Hepatocyte (in vitro differentiated cells): ENCODE measurements at regions not wholly inside any gene's neighbourhood (a gene's known extent, or its start where the extent isn't known, plus 50 kb on each side); places are given as distances from the start of the nearest gene placed in this dataset.
A peak's percentile ranks its signal among the peaks of the same experiment; 100 is the strongest.

Experiments
- DNase-seq: peaks from one replicate; pipeline ENCODE4 v3.0.0-alpha.2; 2016; ENCODE audit warnings: low spot score
- H2AFZ ChIP-seq: fragments of 200-600 bp; sonication (generic); 2 replicates; pipeline ENCODE4 v1.6.0; 2016; ENCODE audit warnings: antibody characterized with exemption, mild to moderate bottlenecking
- H3K27ac ChIP-seq: fragments of 200-600 bp; sonication (generic); 2 replicates; pipeline ENCODE4 v1.5.1; 2016; ENCODE audit warnings: mild to moderate bottlenecking
- H3K27me3 ChIP-seq: fragments of 200-600 bp; sonication (generic); 2 replicates; pipeline ENCODE4 v1.6.1; 2016
- H3K36me3 ChIP-seq: fragments of 200-600 bp; sonication (generic); replicated peaks from 2 replicates; pipeline ENCODE4 v1.5.1; 2016; ENCODE audit warnings: low read depth; ENCODE audit not compliant: insufficient read depth
- H3K4me1 ChIP-seq: fragments of 200-600 bp; sonication (generic); 2 replicates; pipeline ENCODE4 v1.5.1; 2016; ENCODE audit warnings: mild to moderate bottlenecking, moderate library complexity; ENCODE audit not compliant: insufficient read depth
- H3K4me2 ChIP-seq: fragments of 200-600 bp; sonication (generic); 2 replicates; pipeline ENCODE4 v1.6.0; 2016
- H3K4me3 ChIP-seq: fragments of 200-600 bp; sonication (generic); 2 replicates; pipeline ENCODE4 v1.5.1; 2016; ENCODE audit warnings: mild to moderate bottlenecking
- H3K79me2 ChIP-seq: fragments of 200-600 bp; sonication (generic); 2 replicates; pipeline ENCODE4 v1.6.0; 2017; ENCODE audit warnings: mild to moderate bottlenecking
- H3K9me2 ChIP-seq: fragments of 200-600 bp; sonication (generic); replicated peaks from 2 replicates; pipeline ENCODE4 v1.6.0; 2017; ENCODE audit warnings: mild to moderate bottlenecking; ENCODE audit not compliant: insufficient read depth
- H3K9me3 ChIP-seq: fragments of 200-600 bp; sonication (generic); 2 replicates; pipeline ENCODE4 v1.5.1; 2016; ENCODE audit warnings: low read depth, mild to moderate bottlenecking
- H4K20me1 ChIP-seq: fragments of 200-600 bp; sonication (generic); 2 replicates; pipeline ENCODE4 v1.6.0; 2016; ENCODE audit warnings: mild to moderate bottlenecking; ENCODE audit not compliant: insufficient read depth, poor library complexity, severe bottlenecking
- CTCF ChIP-seq: fragments of 200-600 bp; sonication (generic); IDR thresholded peaks from 2 replicates; pipeline ENCODE4 v1.5.1; 2016; ENCODE audit warnings: antibody characterized with exemption, mild to moderate bottlenecking; ENCODE audit not compliant: poor library complexity
- EZH2 ChIP-seq: fragments of 200-600 bp; sonication (generic); IDR thresholded peaks from 2 replicates; pipeline ENCODE4 v1.6.1; 2016; ENCODE audit warnings: antibody characterized with exemption, mild to moderate bottlenecking, borderline replicate concordance
- EZH2phosphoT487 ChIP-seq: fragments of 200-600 bp; sonication (generic); IDR thresholded peaks from one replicate; pipeline ENCODE4 v1.6.1; 2018; ENCODE audit warnings: antibody characterized with exemption, mild to moderate bottlenecking, low read depth, moderate library complexity; ENCODE audit not compliant: unreplicated experiment, severe bottlenecking
- WGBS: methylation state at CpG from one replicate; pipeline ENCODE4 v1.1.6; 2016; ENCODE audit warnings: low lambda C conversion rate; ENCODE audit errors: missing lambda C conversion rate; 5-methylcytosine and 5-hydroxymethylcytosine counted together

- H3K9me2 ChIP-seq, result no peaks in the 10 kb centered on the region
- no peaks in the 10 kb centered on the region for H3K9me3 ChIP-seq
- DNase-seq, result no peak
- no peaks in the 10 kb centered on the region for H3K36me3 ChIP-seq
- H3K79me2 ChIP-seq, result no peaks in the 10 kb centered on the region
- H3K4me3 ChIP-seq, result no peak overlapping the region
- H3K27me3 ChIP-seq, result no peaks in the 10 kb centered on the region
- no peak overlapping the region for H3K4me2 ChIP-seq
- no peak for TF ChIP-seq CTCF
- TF ChIP-seq EZH2, result no peak
- no peak for TF ChIP-seq EZH2phosphoT487
- H3K4me1 ChIP-seq, result no peaks in the 10 kb centered on the region
- H3K27ac ChIP-seq, result no peak overlapping the region
- 73% methylated on average over 2 of the region's 2 CpGs for WGBS
- H2AFZ ChIP-seq, result no peak overlapping the region
- H4K20me1 ChIP-seq, result no peaks in the 10 kb centered on the region
Observed at GRCh38 chr15:87563869-87564268, 692.7 kb downstream of the NTRK3 start.

DNA sequence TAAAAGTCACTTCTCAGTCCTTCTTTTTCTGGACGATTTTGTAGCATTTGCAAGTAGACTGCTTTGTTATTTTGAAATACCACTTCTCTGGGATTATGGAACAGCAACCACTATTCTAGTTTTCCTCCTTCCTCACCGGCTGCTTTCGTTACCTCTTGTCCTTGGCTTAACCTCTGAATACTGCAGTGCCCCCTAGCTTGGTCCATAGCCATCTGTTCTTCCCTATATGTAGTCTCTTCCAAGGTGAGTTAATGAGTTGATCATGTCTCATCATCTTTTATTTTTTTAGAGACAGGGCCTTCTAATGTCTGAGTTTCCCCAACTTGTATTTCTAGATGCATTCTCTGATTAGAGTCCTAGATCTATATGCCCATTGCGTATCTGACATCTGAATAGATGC, 694.3 kb downstream of the NTRK3 start:
- Histone ChIP-seq H3K79me2 (no peaks in the 10 kb centered on the region), H2AFZ (no peak overlapping the region), H4K20me1 (no peaks in the 10 kb centered on the region), H3K9me2 (no peaks in the 10 kb centered on the region), H3K4me2 (no peak overlapping the region), H3K9me3 (no peaks in the 10 kb centered on the region), H3K27me3 (no peaks in the 10 kb centered on the region), H3K27ac (no peak overlapping the region), H3K36me3 (no peaks in the 10 kb centered on the region), H3K4me1 (no peaks in the 10 kb centered on the region), H3K4me3 (no peak overlapping the region)
- no peak for DNase-seq
- 82% methylated on average over 4 of the region's 4 CpGs for WGBS
- TF ChIP-seq EZH2, result no peak
- no peak for TF ChIP-seq CTCF
- TF ChIP-seq EZH2phosphoT487, result no peak

GRCh38 chr15:87561641-87562040, 694.9 kb downstream of the NTRK3 start:
- H2AFZ ChIP-seq, result no peak overlapping the region
- no peaks in the 10 kb centered on the region for H3K9me3 ChIP-seq
- H3K4me1 ChIP-seq, result peaks cover 5% of the 10 kb centered on the region
- H3K4me3 ChIP-seq, result no peak overlapping the region
- WGBS, result 95% methylated on average over 2 of the region's 2 CpGs
- no peak for DNase-seq
- no peaks in the 10 kb centered on the region for H4K20me1 ChIP-seq
- H3K79me2 ChIP-seq, result no peaks in the 10 kb centered on the region
- H3K27ac ChIP-seq, result no peak overlapping the region
- TF ChIP-seq CTCF, result no peak
- H3K27me3 ChIP-seq, result no peaks in the 10 kb centered on the region
- no peaks in the 10 kb centered on the region for H3K36me3 ChIP-seq
- H3K4me2 ChIP-seq, result no peak overlapping the region
- H3K9me2 ChIP-seq, result no peaks in the 10 kb centered on the region

DNA sequence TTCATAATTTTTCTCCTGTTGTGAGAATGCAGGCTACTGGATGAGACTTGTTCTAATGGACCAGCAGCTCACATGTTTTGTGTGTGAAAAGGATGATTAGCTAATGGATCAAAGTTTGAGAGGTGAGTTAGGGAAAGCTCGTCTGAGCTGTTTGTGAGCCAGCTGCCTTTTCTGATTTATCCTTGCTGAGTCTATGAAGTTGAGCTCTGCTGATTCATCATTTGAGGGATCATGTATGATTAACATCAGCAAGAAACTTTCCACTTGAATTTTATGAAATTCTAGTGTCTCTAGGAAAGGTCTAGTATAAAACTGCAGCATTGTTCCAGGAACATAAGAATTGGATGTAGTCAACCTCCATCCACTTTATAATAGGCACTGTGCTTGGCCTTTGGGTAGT, 698.7 kb downstream of the NTRK3 start:
- Histone ChIP-seq H2AFZ (no peak overlapping the region), H3K9me2 (no peaks in the 10 kb centered on the region), H3K4me3 (no peak overlapping the region), H3K9me3 (no peaks in the 10 kb centered on the region), H3K27me3 (no peaks in the 10 kb centered on the region), H4K20me1 (no peaks in the 10 kb centered on the region), H3K36me3 (no peaks in the 10 kb centered on the region), H3K4me2 (no peak overlapping the region), H3K4me1 (peaks cover 5% of the 10 kb centered on the region), H3K27ac (no peak overlapping the region), H3K79me2 (no peaks in the 10 kb centered on the region)
- 43% methylated on average over 1 of the region's 1 CpG for WGBS
- TF ChIP-seq EZH2phosphoT487 (no peak), CTCF (no peak), EZH2 (no peak)
- peak; percentile 11 for DNase-seq
